ENCODE measurements at regions not wholly inside any gene's neighbourhood (a gene's known extent, or its start where the extent isn't known, plus 50 kb on each side); places are given as distances from the start of the nearest gene placed in this dataset.

GRCh38 chr3:20403986-20404740 is 218.2 kb upstream of the SGO1 start:
- H3K9me3 Mint-ChIP-seq: no peaks in the 10 kb centered on the region
- H3K79me2 ChIP-seq (ENCODE audit: insufficient read depth, low read length): no peaks in the 10 kb centered on the region
- H2AFZ ChIP-seq (ENCODE audit: low read length): no peak overlapping the region
- no peak overlapping the region for H3K23ac ChIP-seq (ENCODE audit: insufficient read length, low read depth, low read length)
- no peak overlapping the region for H2BK5ac ChIP-seq (ENCODE audit: insufficient read length, low read length)
- no peak overlapping the region for H3K18ac ChIP-seq (ENCODE audit: insufficient read length, low read depth, low read length)
- H4K20me1 ChIP-seq (ENCODE audit: control insufficient read depth, insufficient read depth, insufficient read length): no peaks in the 10 kb centered on the region
- H4K8ac ChIP-seq (replicated peaks; ENCODE audit: insufficient read length, low read depth, low read length): no peak overlapping the region
- H3K27me3 Mint-ChIP-seq (ENCODE audit: low read depth): no peaks in the 10 kb centered on the region
- H3K4me1 Mint-ChIP-seq: peaks cover 10% of the 10 kb centered on the region in 2 experiments
- no peaks in the 10 kb centered on the region for H3K79me1 ChIP-seq (ENCODE audit: insufficient read depth, low read depth, low read length, poor library complexity, severe bottlenecking)
- H2BK15ac ChIP-seq (ENCODE audit: low read depth, low read length): no peak overlapping the region
- no peak overlapping the region for H3K27ac Mint-ChIP-seq
- no peak overlapping the region for H2BK20ac ChIP-seq (ENCODE audit: low read depth, low read length, poor library complexity, severe bottlenecking)
- no peak overlapping the region for H2BK120ac ChIP-seq (ENCODE audit: low read depth, low read length, poor library complexity, severe bottlenecking)
- no peak overlapping the region for H3K4me2 ChIP-seq (ENCODE audit: insufficient read depth, insufficient read length, low read length)
- H3K4me1 ChIP-seq (ENCODE audit: insufficient read depth, low read length): no peaks in the 10 kb centered on the region
- H3T11ph ChIP-seq (ENCODE audit: low read length): no peak overlapping the region
- DNase-seq: no peak
- H3K9ac ChIP-seq (ENCODE audit: extremely low read depth, insufficient read length, low read length): no peak overlapping the region
- no peak overlapping the region for H2AK5ac ChIP-seq (ENCODE audit: insufficient read length, low read length)
- H3K23me2 ChIP-seq (ENCODE audit: insufficient read length, low read depth, low read length, poor library complexity, severe bottlenecking): no peaks in the 10 kb centered on the region
- no CpG with 5 or more reads among the region's 3 CpGs for WGBS (ENCODE audit: extremely low coverage, insufficient read length, low lambda C conversion rate)
- no peaks in the 10 kb centered on the region for H3K9me3 ChIP-seq (ENCODE audit: control insufficient read depth, low read depth, low read length)
- no peak overlapping the region for H3K56ac ChIP-seq (ENCODE audit: insufficient read length, low read depth, low read length)
- no peak overlapping the region for H4K5ac ChIP-seq (ENCODE audit: insufficient read length, low read depth, low read length)
- no peak overlapping the region for H3K27ac ChIP-seq (ENCODE audit: insufficient read length, low read depth, low read length)
- H3K14ac ChIP-seq (ENCODE audit: insufficient read depth, low read length): no peak overlapping the region
- no peak overlapping the region for H2BK12ac ChIP-seq (ENCODE audit: insufficient read length, low read depth, low read length)
- H3K36me3 Mint-ChIP-seq (ENCODE audit: insufficient read depth in 1 of 3, low read depth in 3 of 3): no peaks in the 10 kb centered on the region
- no peak overlapping the region for H3K4me3 Mint-ChIP-seq
- TF ChIP-seq, protein P1, sequence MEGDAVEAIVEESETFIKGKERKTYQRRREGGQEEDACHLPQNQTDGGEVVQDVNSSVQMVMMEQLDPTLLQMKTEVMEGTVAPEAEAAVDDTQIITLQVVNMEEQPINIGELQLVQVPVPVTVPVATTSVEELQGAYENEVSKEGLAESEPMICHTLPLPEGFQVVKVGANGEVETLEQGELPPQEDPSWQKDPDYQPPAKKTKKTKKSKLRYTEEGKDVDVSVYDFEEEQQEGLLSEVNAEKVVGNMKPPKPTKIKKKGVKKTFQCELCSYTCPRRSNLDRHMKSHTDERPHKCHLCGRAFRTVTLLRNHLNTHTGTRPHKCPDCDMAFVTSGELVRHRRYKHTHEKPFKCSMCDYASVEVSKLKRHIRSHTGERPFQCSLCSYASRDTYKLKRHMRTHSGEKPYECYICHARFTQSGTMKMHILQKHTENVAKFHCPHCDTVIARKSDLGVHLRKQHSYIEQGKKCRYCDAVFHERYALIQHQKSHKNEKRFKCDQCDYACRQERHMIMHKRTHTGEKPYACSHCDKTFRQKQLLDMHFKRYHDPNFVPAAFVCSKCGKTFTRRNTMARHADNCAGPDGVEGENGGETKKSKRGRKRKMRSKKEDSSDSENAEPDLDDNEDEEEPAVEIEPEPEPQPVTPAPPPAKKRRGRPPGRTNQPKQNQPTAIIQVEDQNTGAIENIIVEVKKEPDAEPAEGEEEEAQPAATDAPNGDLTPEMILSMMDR (conservative IDR thresholded peaks at IDR 0.05): no peak
- no peak overlapping the region for H3K4ac ChIP-seq (ENCODE audit: low read depth, low read length)
- no peak overlapping the region for H4K91ac ChIP-seq (ENCODE audit: insufficient read length, low read depth, low read length)
- no peaks in the 10 kb centered on the region for H3K27me3 ChIP-seq (ENCODE audit: insufficient read depth, low read length)

All from H9 (cell line).